ENCODE measurements at regions not wholly inside any gene's neighbourhood (a gene's known extent, or its start where the extent isn't known, plus 50 kb on each side); places are given as distances from the start of the nearest gene placed in this dataset.

- no peak for DNase-seq (ENCODE audit: low read depth in 1 of 2, low spot score in 1 of 2)
Measured at GRCh38 chr3:117977504-117978228, 1057.0 kb downstream of the IGSF11 start.

GRCh38 chr3:117979466-117979865 is 1055.2 kb downstream of the IGSF11 start:
- DNase-seq (ENCODE audit: low read depth in 1 of 2, low spot score in 1 of 2), result no peak

GRCh38 chr3:117987256-117987655 is 1047.4 kb downstream of the IGSF11 start:
- no peak for DNase-seq (ENCODE audit: low read depth in 1 of 2, low spot score in 1 of 2)

- DNase-seq (ENCODE audit: low read depth in 1 of 2, low spot score in 1 of 2), result no peak
Measured at GRCh38 chr3:117989982-117990381, 1044.7 kb downstream of the IGSF11 start.

- no peak for DNase-seq (ENCODE audit: low read depth in 1 of 2, low spot score in 1 of 2)
Measured at GRCh38 chr3:117990627-117991026, 1044.0 kb downstream of the IGSF11 start.

- no peak for DNase-seq (ENCODE audit: low read depth in 1 of 2, low spot score in 1 of 2)
Measured at GRCh38 chr3:117995842-117996437, 1038.7 kb downstream of the IGSF11 start.

GRCh38 chr3:117997201-117998049 is 1037.2 kb downstream of the IGSF11 start:
- DNase-seq (ENCODE audit: low read depth in 1 of 2, low spot score in 1 of 2), result peak in 1 of 2 donors; percentile 21

- no peak for DNase-seq (ENCODE audit: low read depth in 1 of 2, low spot score in 1 of 2)
Measured at GRCh38 chr3:117998071-117998470, 1036.6 kb downstream of the IGSF11 start.

GRCh38 chr3:118000219-118000618 is 1034.4 kb downstream of the IGSF11 start:
- no peak for DNase-seq (ENCODE audit: low read depth in 1 of 2, low spot score in 1 of 2)

- no peak for DNase-seq (ENCODE audit: low read depth in 1 of 2, low spot score in 1 of 2)
Measured at GRCh38 chr3:118001380-118001779, 1033.3 kb downstream of the IGSF11 start.

GRCh38 chr3:118011910-118012309 is 1022.7 kb downstream of the IGSF11 start:
- no peak for DNase-seq (ENCODE audit: low read depth in 1 of 2, low spot score in 1 of 2)

- DNase-seq (ENCODE audit: low read depth in 1 of 2, low spot score in 1 of 2), result no peak
Measured at GRCh38 chr3:118029049-118029448, 1005.6 kb downstream of the IGSF11 start.

- DNase-seq (ENCODE audit: low read depth in 1 of 2, low spot score in 1 of 2), result no peak
Measured at GRCh38 chr3:118036215-118036614, 998.4 kb downstream of the IGSF11 start.

- no peak for DNase-seq (ENCODE audit: low read depth in 1 of 2, low spot score in 1 of 2)
Measured at GRCh38 chr3:118055381-118055780, 979.3 kb downstream of the IGSF11 start.

GRCh38 chr3:118057086-118057485 is 977.6 kb downstream of the IGSF11 start:
- DNase-seq (ENCODE audit: low read depth in 1 of 2, low spot score in 1 of 2), result no peak

GRCh38 chr3:118059096-118059495 is 975.5 kb downstream of the IGSF11 start:
- no peak for DNase-seq (ENCODE audit: low read depth in 1 of 2, low spot score in 1 of 2)

GRCh38 chr3:118067439-118067838 is 967.2 kb downstream of the IGSF11 start:
- no peak for DNase-seq (ENCODE audit: low read depth in 1 of 2, low spot score in 1 of 2)

- DNase-seq (ENCODE audit: low read depth in 1 of 2, low spot score in 1 of 2), result no peak
Measured at GRCh38 chr3:118075873-118076272, 958.8 kb downstream of the IGSF11 start.

GRCh38 chr3:118077332-118077731 is 957.3 kb downstream of the IGSF11 start:
- no peak for DNase-seq (ENCODE audit: low read depth in 1 of 2, low spot score in 1 of 2)

GRCh38 chr3:118080889-118081288 is 953.8 kb downstream of the IGSF11 start:
- DNase-seq (ENCODE audit: low read depth in 1 of 2, low spot score in 1 of 2), result no peak

- DNase-seq (ENCODE audit: low read depth in 1 of 2, low spot score in 1 of 2), result no peak
Measured at GRCh38 chr3:118088696-118089095, 946.0 kb downstream of the IGSF11 start.

- DNase-seq (ENCODE audit: low read depth in 1 of 2, low spot score in 1 of 2), result no peak
Measured at GRCh38 chr3:118089563-118089962, 945.1 kb downstream of the IGSF11 start.

Data from activated CD4-positive, alpha-beta T cell treated with anti-CD3 and anti-CD28 coated beads, Interleukin-2, amount 50 U/mL, for 24 hours (primary cell).